ENCODE measurements at regions not wholly inside any gene's neighbourhood (a gene's known extent, or its start where the extent isn't known, plus 50 kb on each side); places are given as distances from the start of the nearest gene placed in this dataset.

DNA sequence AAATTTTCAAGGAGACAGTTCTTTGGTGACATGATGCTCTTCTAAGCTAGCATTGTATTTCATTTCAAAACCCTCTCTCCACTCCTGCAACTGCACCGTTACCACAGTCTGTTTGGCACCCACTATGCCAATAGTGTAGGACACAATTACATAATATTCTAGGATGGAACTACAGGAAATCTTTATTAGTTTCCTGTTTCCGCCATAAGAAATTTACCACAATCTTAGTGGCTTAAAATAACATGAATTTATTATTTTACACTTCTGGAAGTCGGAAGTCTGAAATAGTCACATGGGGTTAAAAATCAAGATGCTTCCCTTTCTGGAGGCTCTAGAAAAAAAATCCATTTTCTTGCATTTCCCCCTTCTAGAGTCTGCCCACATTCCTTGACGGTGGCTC lies 733.1 kb downstream of the HDGFL1 start:
- Mint-ChIP-seq H3K9me3 (peaks cover 7% of the 10 kb centered on the region), H3K4me3 (no peak overlapping the region), H3K27ac (ENCODE audit: unreplicated experiment) (no peak overlapping the region), H3K36me3 (ENCODE audit: low read depth) (no peaks in the 10 kb centered on the region), H3K4me1 (no peaks in the 10 kb centered on the region), H3K27me3 (ENCODE audit: low read depth) (no peaks in the 10 kb centered on the region)
- TF ChIP-seq, protein P1, sequence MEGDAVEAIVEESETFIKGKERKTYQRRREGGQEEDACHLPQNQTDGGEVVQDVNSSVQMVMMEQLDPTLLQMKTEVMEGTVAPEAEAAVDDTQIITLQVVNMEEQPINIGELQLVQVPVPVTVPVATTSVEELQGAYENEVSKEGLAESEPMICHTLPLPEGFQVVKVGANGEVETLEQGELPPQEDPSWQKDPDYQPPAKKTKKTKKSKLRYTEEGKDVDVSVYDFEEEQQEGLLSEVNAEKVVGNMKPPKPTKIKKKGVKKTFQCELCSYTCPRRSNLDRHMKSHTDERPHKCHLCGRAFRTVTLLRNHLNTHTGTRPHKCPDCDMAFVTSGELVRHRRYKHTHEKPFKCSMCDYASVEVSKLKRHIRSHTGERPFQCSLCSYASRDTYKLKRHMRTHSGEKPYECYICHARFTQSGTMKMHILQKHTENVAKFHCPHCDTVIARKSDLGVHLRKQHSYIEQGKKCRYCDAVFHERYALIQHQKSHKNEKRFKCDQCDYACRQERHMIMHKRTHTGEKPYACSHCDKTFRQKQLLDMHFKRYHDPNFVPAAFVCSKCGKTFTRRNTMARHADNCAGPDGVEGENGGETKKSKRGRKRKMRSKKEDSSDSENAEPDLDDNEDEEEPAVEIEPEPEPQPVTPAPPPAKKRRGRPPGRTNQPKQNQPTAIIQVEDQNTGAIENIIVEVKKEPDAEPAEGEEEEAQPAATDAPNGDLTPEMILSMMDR (conservative IDR thresholded peaks at IDR 0.05): no peak
- DNase-seq (ENCODE audit: low read depth, low spot score): no peak

DNA sequence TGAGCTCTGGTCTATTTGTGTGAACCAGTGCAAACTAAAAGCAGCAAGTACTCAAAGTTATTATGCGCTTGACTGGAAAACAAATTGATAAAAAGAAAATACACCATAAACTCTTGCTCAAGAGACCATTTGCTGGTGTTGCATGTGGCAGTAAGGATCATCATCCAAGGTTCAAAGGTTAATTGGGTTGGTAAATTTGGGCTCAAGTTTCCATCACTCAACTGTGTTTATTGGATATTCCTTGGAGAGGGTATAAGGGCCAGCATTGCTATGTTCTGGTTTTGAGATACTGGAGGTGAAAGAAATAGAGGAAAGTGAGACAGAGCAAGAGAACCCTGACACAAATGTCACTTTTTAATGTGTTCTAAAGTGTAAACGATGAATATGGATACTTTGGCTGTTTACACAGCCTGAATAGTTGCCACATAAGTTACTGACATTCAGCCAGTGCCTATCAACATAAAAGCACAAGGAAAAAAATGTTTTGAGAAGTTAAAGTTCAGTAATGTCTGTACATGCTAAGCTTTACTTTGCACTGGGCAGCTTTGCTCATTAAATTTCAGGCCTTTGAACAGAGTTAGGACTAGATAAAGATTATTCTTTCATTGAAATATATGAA lies 736.1 kb downstream of the HDGFL1 start:
- DNase-seq (ENCODE audit: low read depth, low spot score): no peak
- H3K27me3 Mint-ChIP-seq (ENCODE audit: low read depth): no peaks in the 10 kb centered on the region
- no peak overlapping the region for H3K4me3 Mint-ChIP-seq
- no peaks in the 10 kb centered on the region for H3K36me3 Mint-ChIP-seq (ENCODE audit: low read depth)
- TF ChIP-seq, protein P1 (conservative IDR thresholded peaks at IDR 0.05): no peak
- no peak overlapping the region for H3K27ac Mint-ChIP-seq (ENCODE audit: unreplicated experiment)
- H3K9me3 Mint-ChIP-seq: peaks cover 10% of the 10 kb centered on the region
- H3K4me1 Mint-ChIP-seq: no peaks in the 10 kb centered on the region

DNA sequence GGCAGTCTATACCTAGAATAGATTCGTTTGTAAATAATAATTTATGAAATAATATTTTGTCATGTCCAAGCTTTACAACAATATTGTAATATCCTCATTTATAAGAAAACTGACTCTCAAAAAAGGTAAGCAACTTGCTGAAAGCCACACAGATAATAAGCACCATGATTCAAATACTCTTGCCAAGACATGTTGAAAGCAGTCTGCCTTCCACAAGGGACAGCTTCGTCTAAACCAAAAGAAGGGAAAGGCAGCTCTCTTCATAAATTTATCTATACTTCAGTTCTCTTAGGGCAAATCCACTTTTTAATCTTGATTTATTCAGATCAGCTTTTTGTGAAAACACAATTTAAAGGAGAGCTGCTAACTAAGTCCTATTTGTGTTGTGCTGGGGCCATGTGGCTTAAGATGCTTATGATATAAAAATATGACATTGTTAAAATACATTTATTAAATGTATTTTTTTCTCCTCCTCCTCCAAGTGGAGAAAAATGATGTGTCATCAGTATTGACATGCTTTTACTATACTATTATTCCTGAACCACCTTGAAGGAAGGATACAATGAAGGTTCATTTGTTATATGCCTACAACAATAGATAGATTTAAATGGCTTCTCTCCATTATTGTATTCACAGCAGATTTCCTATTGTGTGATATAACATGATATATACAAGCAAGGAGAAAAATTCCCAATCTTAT lies 737.0 kb downstream of the HDGFL1 start:
- Mint-ChIP-seq H3K27me3 (ENCODE audit: low read depth) (no peaks in the 10 kb centered on the region), H3K4me3 (no peak overlapping the region), H3K27ac (ENCODE audit: unreplicated experiment) (no peak overlapping the region), H3K36me3 (ENCODE audit: low read depth) (no peaks in the 10 kb centered on the region), H3K9me3 (peaks cover 8% of the 10 kb centered on the region), H3K4me1 (no peaks in the 10 kb centered on the region)
- no peak for DNase-seq (ENCODE audit: low read depth, low spot score)
- TF ChIP-seq, protein P1 (conservative IDR thresholded peaks at IDR 0.05): no peak

DNA sequence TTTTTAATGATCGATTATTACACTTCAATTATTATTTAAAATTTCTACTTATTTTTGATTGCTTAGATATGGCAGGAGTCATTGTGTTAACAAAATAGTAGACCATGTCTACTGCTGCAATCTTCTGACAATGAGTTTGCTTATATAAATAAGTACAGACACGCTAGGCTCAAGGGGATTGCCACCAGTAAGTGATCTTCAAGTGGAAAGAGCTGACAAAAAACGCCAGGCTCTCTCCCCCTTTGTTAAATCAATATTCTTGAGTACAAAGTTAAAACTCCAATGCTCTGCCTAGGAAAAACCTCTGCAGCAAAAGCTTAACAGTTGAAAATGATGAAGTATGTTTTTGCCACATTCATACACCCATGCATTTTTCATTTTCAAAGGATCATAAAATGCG lies 738.1 kb downstream of the HDGFL1 start:
- Mint-ChIP-seq H3K36me3 (ENCODE audit: low read depth) (no peaks in the 10 kb centered on the region), H3K4me1 (no peaks in the 10 kb centered on the region), H3K27me3 (ENCODE audit: low read depth) (no peaks in the 10 kb centered on the region), H3K4me3 (no peak overlapping the region), H3K27ac (ENCODE audit: unreplicated experiment) (no peak overlapping the region), H3K9me3 (peaks cover 6% of the 10 kb centered on the region)
- DNase-seq (ENCODE audit: low read depth, low spot score): no peak
- TF ChIP-seq, protein P1 (conservative IDR thresholded peaks at IDR 0.05): no peak

DNA sequence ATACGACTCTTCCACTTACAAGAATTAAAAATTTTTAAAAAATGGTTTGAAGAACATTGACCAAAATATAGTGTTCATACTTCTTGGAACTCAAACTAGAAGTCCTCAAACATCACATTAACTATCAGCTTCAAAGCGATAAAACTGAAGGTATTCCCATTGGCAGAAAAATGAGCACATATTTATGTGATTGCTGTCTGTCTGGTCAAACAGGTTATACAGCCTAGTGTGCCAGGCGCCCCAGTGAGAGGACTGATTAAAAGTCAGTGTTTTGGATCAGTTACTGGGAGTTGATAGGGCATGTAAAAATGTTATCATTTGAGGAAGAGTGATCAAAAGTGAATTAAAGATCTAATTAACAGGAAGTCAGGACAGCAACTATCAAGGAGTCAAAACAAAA lies 738.8 kb downstream of the HDGFL1 start:
- H3K27ac Mint-ChIP-seq (ENCODE audit: unreplicated experiment): no peak overlapping the region
- no peaks in the 10 kb centered on the region for H3K36me3 Mint-ChIP-seq (ENCODE audit: low read depth)

More for the DNA sequence above, 738.8 kb downstream of the HDGFL1 start:
- TF ChIP-seq, protein P1 (conservative IDR thresholded peaks at IDR 0.05): no peak
- Mint-ChIP-seq H3K9me3 (peaks cover 6% of the 10 kb centered on the region), H3K27me3 (ENCODE audit: low read depth) (no peaks in the 10 kb centered on the region), H3K4me3 (no peak overlapping the region), H3K4me1 (no peaks in the 10 kb centered on the region)
- DNase-seq (ENCODE audit: low read depth, low spot score): no peak
